H9 (cell line): ENCODE measurements at regions not wholly inside any gene's neighbourhood (a gene's known extent, or its start where the extent isn't known, plus 50 kb on each side); places are given as distances from the start of the nearest gene placed in this dataset.
A peak's percentile ranks its signal among the peaks of the same experiment; 100 is the strongest.

ENCODE experiments used
- DNase-seq: peaks from one replicate; pipeline ENCODE4 v3.0.0-alpha.2; 2017
- H2AFZ ChIP-seq: one replicate; pipeline ENCODE4 v1.6.1; 2013; ENCODE audit warnings: mild to moderate bottlenecking, low read length, control low read depth, moderate library complexity
- H2AK5ac ChIP-seq: 2 replicates; pipeline ENCODE4 v1.6.1; 2013; ENCODE audit warnings: low read length, control low read depth, mixed read lengths; ENCODE audit not compliant: insufficient read length
- H2BK120ac ChIP-seq: one replicate; pipeline ENCODE4 v1.6.1; 2013; ENCODE audit warnings: low read depth, mild to moderate bottlenecking, low read length, control low read depth, inconsistent platforms; ENCODE audit not compliant: poor library complexity, severe bottlenecking
- H2BK12ac ChIP-seq: 2 replicates; pipeline ENCODE4 v1.6.1; 2013; ENCODE audit warnings: low read length, control low read depth, mixed read lengths, low read depth; ENCODE audit not compliant: insufficient read length
- H2BK15ac ChIP-seq: 2 replicates; pipeline ENCODE4 v1.6.1; 2013; ENCODE audit warnings: low read depth, low read length, control low read depth
- H2BK20ac ChIP-seq: one replicate; pipeline ENCODE4 v1.6.1; 2013; ENCODE audit warnings: low read depth, mild to moderate bottlenecking, low read length, control low read depth, inconsistent platforms; ENCODE audit not compliant: poor library complexity, severe bottlenecking
- H2BK5ac ChIP-seq: 2 replicates; pipeline ENCODE4 v1.6.1; 2013; ENCODE audit warnings: low read length, control low read depth, mixed read lengths; ENCODE audit not compliant: insufficient read length
- H3K14ac ChIP-seq: 2 replicates; pipeline ENCODE4 v1.6.1; 2013; ENCODE audit warnings: low read length, control low read depth; ENCODE audit not compliant: insufficient read depth
- H3K18ac ChIP-seq: 2 replicates; pipeline ENCODE4 v1.6.1; 2013; ENCODE audit warnings: low read depth, mild to moderate bottlenecking, mixed read lengths, low read length, control low read depth; ENCODE audit not compliant: insufficient read length
- H3K23ac ChIP-seq: 2 replicates; pipeline ENCODE4 v1.6.1; 2013; ENCODE audit warnings: low read length, control low read depth, mixed read lengths, low read depth; ENCODE audit not compliant: insufficient read length
- H3K23me2 ChIP-seq: 2 replicates; pipeline ENCODE4 v1.6.1; 2013; ENCODE audit warnings: low read depth, mild to moderate bottlenecking, mixed read lengths, low read length, control low read depth; ENCODE audit not compliant: insufficient read length, poor library complexity, severe bottlenecking
- H3K27ac ChIP-seq: 2 replicates; pipeline ENCODE4 v1.5.1; 2013; ENCODE audit warnings: low read length, control low read depth, mixed read lengths, low read depth; ENCODE audit not compliant: insufficient read length
- H3K27me3 ChIP-seq: 2 replicates; pipeline ENCODE4 v1.6.1; 2013; ENCODE audit warnings: low read length, control low read depth, inconsistent platforms; ENCODE audit not compliant: insufficient read depth
- H3K4ac ChIP-seq: 2 replicates; pipeline ENCODE4 v1.6.1; 2013; ENCODE audit warnings: low read depth, mild to moderate bottlenecking, control low read depth, inconsistent platforms, low read length, moderate library complexity
- H3K4me1 ChIP-seq: 2 replicates; pipeline ENCODE4 v1.6.1; 2013; ENCODE audit warnings: low read length, control low read depth, inconsistent platforms; ENCODE audit not compliant: insufficient read depth
- H3K4me2 ChIP-seq: 2 replicates; pipeline ENCODE4 v1.6.1; 2013; ENCODE audit warnings: low read length, control low read depth, mixed read lengths; ENCODE audit not compliant: insufficient read length, insufficient read depth
- H3K56ac ChIP-seq: 2 replicates; pipeline ENCODE4 v1.6.1; 2013; ENCODE audit warnings: low read depth, mild to moderate bottlenecking, mixed read lengths, low read length, control low read depth; ENCODE audit not compliant: insufficient read length
- H3K79me1 ChIP-seq: 2 replicates; pipeline ENCODE4 v1.6.1; 2013; ENCODE audit warnings: low read depth, mild to moderate bottlenecking, moderate library complexity, low read length, control low read depth, inconsistent platforms; ENCODE audit not compliant: insufficient read depth, poor library complexity, severe bottlenecking
- H3K79me2 ChIP-seq: 2 replicates; pipeline ENCODE4 v1.6.1; 2013; ENCODE audit warnings: low read length, control low read depth, inconsistent platforms; ENCODE audit not compliant: insufficient read depth
- H3K9ac ChIP-seq: 2 replicates; pipeline ENCODE4 v1.6.1; 2013; ENCODE audit warnings: low read length, control low read depth, mixed read lengths; ENCODE audit not compliant: insufficient read length; ENCODE audit errors: extremely low read depth
- H3K9me3 ChIP-seq: one replicate; pipeline ENCODE4 v1.6.1; 2013; ENCODE audit warnings: low read depth, low read length, inconsistent platforms; ENCODE audit not compliant: control insufficient read depth
- H3T11ph ChIP-seq: one replicate; pipeline ENCODE4 v1.6.1; 2013; ENCODE audit warnings: mild to moderate bottlenecking, low read length, control low read depth, inconsistent platforms
- H4K20me1 ChIP-seq: one replicate; pipeline ENCODE4 v1.6.1; 2013; ENCODE audit not compliant: control insufficient read depth, insufficient read length, insufficient read depth
- H4K5ac ChIP-seq: 2 replicates; pipeline ENCODE4 v1.6.1; 2013; ENCODE audit warnings: low read depth, mild to moderate bottlenecking, mixed read lengths, low read length, control low read depth; ENCODE audit not compliant: insufficient read length
- H4K8ac ChIP-seq: replicated peaks from 2 replicates; pipeline ENCODE4 v1.6.1; 2013; ENCODE audit warnings: low read length, control low read depth, mixed read lengths, low read depth; ENCODE audit not compliant: insufficient read length
- H4K91ac ChIP-seq: 2 replicates; pipeline ENCODE4 v1.6.1; 2013; ENCODE audit warnings: low read depth, mild to moderate bottlenecking, moderate library complexity, mixed read lengths, low read length, control low read depth; ENCODE audit not compliant: insufficient read length
- H3K27ac Mint-ChIP-seq, 3 experiments: 2 replicates in 2 of 3; 3 replicates in 1 of 3; pipeline ENCODE4 v1.8.0; 2020 to 2021; ENCODE audit warnings: mixed read lengths in 3 of 3, mild to moderate bottlenecking in 1 of 3, moderate library complexity in 1 of 3
- H3K27me3 Mint-ChIP-seq: 2 replicates; pipeline ENCODE4 v1.8.0; 2021; ENCODE audit warnings: low read depth, mild to moderate bottlenecking, moderate library complexity, mixed read lengths
- H3K36me3 Mint-ChIP-seq, 3 experiments: 2 replicates in 2 of 3; 3 replicates in 1 of 3; pipeline ENCODE4 v1.8.0; 2020 to 2021; ENCODE audit warnings: low read depth in 3 of 3, mixed read lengths in 3 of 3; ENCODE audit not compliant: insufficient read depth in 1 of 3
- H3K4me1 Mint-ChIP-seq, 2 experiments: 2 replicates each; pipeline ENCODE4 v1.8.0; 2020; ENCODE audit warnings: mixed read lengths in 2 of 2
- H3K4me3 Mint-ChIP-seq, 2 experiments: 2 replicates in 1 of 2; 3 replicates in 1 of 2; pipeline ENCODE4 v1.8.0; 2020 to 2021; ENCODE audit warnings: mild to moderate bottlenecking in 2 of 2, mixed read lengths in 2 of 2, moderate library complexity in 1 of 2
- H3K9me3 Mint-ChIP-seq, 2 experiments: 2 replicates in 1 of 2; 3 replicates in 1 of 2; pipeline ENCODE4 v1.8.0; 2020; ENCODE audit warnings: mild to moderate bottlenecking in 2 of 2, mixed read lengths in 2 of 2, moderate library complexity in 1 of 2
- CTCF ChIP-seq: fragments of 200-600 bp; sonication (generic); conservative IDR thresholded peaks from 3 replicates; pipeline ENCODE4 v1.8.0; 2021; ENCODE audit warnings: antibody characterized with exemption, mild to moderate bottlenecking
- WGBS: extraction: QIAGEN DNeasy Blood & Tissue Kit; methylation state at CpG from one replicate; pipeline ENCODE4 v1.1.7; 2013; ENCODE audit warnings: missing lambda C conversion rate, low lambda C conversion rate, mixed read lengths; ENCODE audit not compliant: insufficient read length; ENCODE audit errors: extremely low coverage; 5-methylcytosine and 5-hydroxymethylcytosine counted together

- Mint-ChIP-seq H3K36me3 (peaks cover 0 to 3% (median 0%) of the 10 kb centered on the region in 3 experiments; a peak in 1 of 7 replicates), H3K4me1 (peaks cover 33 to 38% of the 10 kb centered on the region in 2 experiments), H3K9me3 (no peaks in the 10 kb centered on the region; a peak in 1 of 5 replicates), H3K4me3 (no peak overlapping the region), H3K27me3 (no peaks in the 10 kb centered on the region), H3K27ac (peak overlapping the region in 1 of 3 experiments; percentile 60; a peak in 2 of 7 replicates)
- Histone ChIP-seq H2AFZ (no peak overlapping the region), H4K91ac (no peak overlapping the region), H3K23ac (no peak overlapping the region), H3K4me1 (peaks cover 8% of the 10 kb centered on the region; the same call in 1 of the 2 replicates), H3K27me3 (no peaks in the 10 kb centered on the region), H3K9ac (no peak overlapping the region), H2BK20ac (no peak overlapping the region), H4K20me1 (no peaks in the 10 kb centered on the region), H3K14ac (no peak overlapping the region), H3K18ac (no peak overlapping the region), H3K23me2 (no peaks in the 10 kb centered on the region), H4K8ac (no peak overlapping the region), H3K9me3 (no peaks in the 10 kb centered on the region), H3T11ph (no peak overlapping the region), H2BK12ac (no peak overlapping the region), H2BK5ac (no peak overlapping the region), H2BK15ac (no peak overlapping the region), H4K5ac (no peak overlapping the region), H3K4me2 (no peak overlapping the region), H2AK5ac (no peak overlapping the region), H3K79me2 (no peaks in the 10 kb centered on the region), H3K56ac (no peak overlapping the region), H3K27ac (no peak overlapping the region), H3K4ac (no peak overlapping the region), H2BK120ac (no peak overlapping the region), H3K79me1 (no peaks in the 10 kb centered on the region)
- no peak for DNase-seq
- WGBS = no CpG with 5 or more reads among the region's 1 CpG
- no peak for TF ChIP-seq CTCF
Measured at GRCh38 chr1:239672256-239672655, 285.9 kb downstream of the CHRM3 start.
